ENCODE measurements at regions not wholly inside any gene's neighbourhood (a gene's known extent, or its start where the extent isn't known, plus 50 kb on each side); places are given as distances from the start of the nearest gene placed in this dataset.

DNA sequence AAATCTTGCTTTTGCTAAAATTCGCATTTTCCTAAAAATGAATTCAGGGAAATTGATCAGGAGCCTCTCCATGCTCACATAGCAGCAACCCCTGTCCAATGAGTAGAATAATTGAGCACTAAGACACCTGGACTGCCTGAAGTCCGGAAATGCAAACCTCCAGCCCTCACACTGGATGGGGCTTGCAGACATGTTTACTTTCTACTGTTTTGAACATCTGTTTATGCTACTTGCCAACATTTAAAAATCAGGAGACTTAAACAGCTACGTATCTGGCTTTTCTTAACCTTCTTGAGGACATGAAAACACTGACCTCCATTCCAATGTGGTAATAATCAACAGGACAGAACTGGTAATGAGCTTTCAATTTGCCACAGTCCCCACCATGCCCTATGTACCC is 184.4 kb downstream of the SHOX2 start:
- TF ChIP-seq, protein P1, sequence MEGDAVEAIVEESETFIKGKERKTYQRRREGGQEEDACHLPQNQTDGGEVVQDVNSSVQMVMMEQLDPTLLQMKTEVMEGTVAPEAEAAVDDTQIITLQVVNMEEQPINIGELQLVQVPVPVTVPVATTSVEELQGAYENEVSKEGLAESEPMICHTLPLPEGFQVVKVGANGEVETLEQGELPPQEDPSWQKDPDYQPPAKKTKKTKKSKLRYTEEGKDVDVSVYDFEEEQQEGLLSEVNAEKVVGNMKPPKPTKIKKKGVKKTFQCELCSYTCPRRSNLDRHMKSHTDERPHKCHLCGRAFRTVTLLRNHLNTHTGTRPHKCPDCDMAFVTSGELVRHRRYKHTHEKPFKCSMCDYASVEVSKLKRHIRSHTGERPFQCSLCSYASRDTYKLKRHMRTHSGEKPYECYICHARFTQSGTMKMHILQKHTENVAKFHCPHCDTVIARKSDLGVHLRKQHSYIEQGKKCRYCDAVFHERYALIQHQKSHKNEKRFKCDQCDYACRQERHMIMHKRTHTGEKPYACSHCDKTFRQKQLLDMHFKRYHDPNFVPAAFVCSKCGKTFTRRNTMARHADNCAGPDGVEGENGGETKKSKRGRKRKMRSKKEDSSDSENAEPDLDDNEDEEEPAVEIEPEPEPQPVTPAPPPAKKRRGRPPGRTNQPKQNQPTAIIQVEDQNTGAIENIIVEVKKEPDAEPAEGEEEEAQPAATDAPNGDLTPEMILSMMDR (conservative IDR thresholded peaks at IDR 0.05 in 1 of 2, IDR thresholded peaks at IDR 0.05 in 1 of 2; ENCODE audit: low read depth in 1 of 2, low read length in 2 of 2): no peak
- TF ChIP-seq EZH2 (IDR thresholded peaks at IDR 0.05; ENCODE audit: low read length, missing control alignments): no peak
